UCSD-AML1 (cell line): ENCODE measurements at regions not wholly inside any gene's neighbourhood (a gene's known extent, or its start where the extent isn't known, plus 50 kb on each side); places are given as distances from the start of the nearest gene placed in this dataset.

Source experiments
- DNase-seq: peaks from one replicate; lab custom pipeline; 2025; ENCODE audit not compliant: unreplicated experiment; lab: John Stamatoyannopoulos, UW

GRCh38 chr15:88707771-88708654 lies 69.2 kb downstream of the ISG20 start:
- DNase-seq = no peak

GRCh38 chr15:88708655-88709054 lies 69.8 kb downstream of the ISG20 start:
- DNase-seq = no peak

- no peak for DNase-seq
Measured at GRCh38 chr15:88710027-88710715, 71.4 kb downstream of the ISG20 start.

GRCh38 chr15:88711806-88712205 lies 73.0 kb downstream of the ISG20 start:
- no peak for DNase-seq

GRCh38 chr15:88714782-88715372 lies 76.1 kb downstream of the ISG20 start:
- DNase-seq = no peak

GRCh38 chr15:88716543-88717381 lies 77.9 kb downstream of the ISG20 start:
- DNase-seq = no peak

GRCh38 chr15:88717382-88718031 lies 78.7 kb downstream of the ISG20 start:
- DNase-seq = no peak

GRCh38 chr15:88718731-88719130 lies 79.9 kb downstream of the ISG20 start:
- no peak for DNase-seq

GRCh38 chr15:88719654-88720053 lies 80.8 kb downstream of the ISG20 start:
- no peak for DNase-seq

- DNase-seq = peak; percentile 21
Measured at GRCh38 chr15:88725305-88726210, 77.7 kb upstream of the ACAN start.

- no peak for DNase-seq
Measured at GRCh38 chr15:88727439-88727838, 75.8 kb upstream of the ACAN start.

- no peak for DNase-seq
Measured at GRCh38 chr15:88729581-88729980, 73.7 kb upstream of the ACAN start.

- DNase-seq = no peak
Measured at GRCh38 chr15:88730751-88731150, 72.5 kb upstream of the ACAN start.

GRCh38 chr15:88735212-88735611 lies 68.0 kb upstream of the ACAN start:
- no peak for DNase-seq

- DNase-seq = no peak
Measured at GRCh38 chr15:88736204-88736603, 67.0 kb upstream of the ACAN start.

- no peak for DNase-seq
Measured at GRCh38 chr15:88738796-88739195, 64.4 kb upstream of the ACAN start.

GRCh38 chr15:88739541-88739940 lies 63.7 kb upstream of the ACAN start:
- no peak for DNase-seq

- DNase-seq = no peak
Measured at GRCh38 chr15:88740356-88740755, 62.9 kb upstream of the ACAN start.

- no peak for DNase-seq
Measured at GRCh38 chr15:88741046-88741445, 62.2 kb upstream of the ACAN start.

GRCh38 chr15:88741671-88742070 lies 61.6 kb upstream of the ACAN start:
- no peak for DNase-seq
